Head of caudate nucleus (tissue), 42 donors: ENCODE measurements at regions not wholly inside any gene's neighbourhood (a gene's known extent, or its start where the extent isn't known, plus 50 kb on each side); places are given as distances from the start of the nearest gene placed in this dataset.
"Not testable (repeated sequence)": the region's sequence is repeated elsewhere in the genome, so short reads cannot be mapped to it uniquely, and the experiment has no call there.

Source experiments
- DNase-seq, 42 donors: peaks; one replicate each; pipeline versions ENCODE4 v3.0.0 to v3.0.0-alpha.2; 2020 to 2021; ENCODE audit warnings: mixed read lengths in 7 of 42
- intact Hi-C: fragments of 100-400 bp; cut with DNase I; formaldehyde crosslinking; loops from one replicate; pipeline ENCODE4 v1.15.0; 2022

DNA sequence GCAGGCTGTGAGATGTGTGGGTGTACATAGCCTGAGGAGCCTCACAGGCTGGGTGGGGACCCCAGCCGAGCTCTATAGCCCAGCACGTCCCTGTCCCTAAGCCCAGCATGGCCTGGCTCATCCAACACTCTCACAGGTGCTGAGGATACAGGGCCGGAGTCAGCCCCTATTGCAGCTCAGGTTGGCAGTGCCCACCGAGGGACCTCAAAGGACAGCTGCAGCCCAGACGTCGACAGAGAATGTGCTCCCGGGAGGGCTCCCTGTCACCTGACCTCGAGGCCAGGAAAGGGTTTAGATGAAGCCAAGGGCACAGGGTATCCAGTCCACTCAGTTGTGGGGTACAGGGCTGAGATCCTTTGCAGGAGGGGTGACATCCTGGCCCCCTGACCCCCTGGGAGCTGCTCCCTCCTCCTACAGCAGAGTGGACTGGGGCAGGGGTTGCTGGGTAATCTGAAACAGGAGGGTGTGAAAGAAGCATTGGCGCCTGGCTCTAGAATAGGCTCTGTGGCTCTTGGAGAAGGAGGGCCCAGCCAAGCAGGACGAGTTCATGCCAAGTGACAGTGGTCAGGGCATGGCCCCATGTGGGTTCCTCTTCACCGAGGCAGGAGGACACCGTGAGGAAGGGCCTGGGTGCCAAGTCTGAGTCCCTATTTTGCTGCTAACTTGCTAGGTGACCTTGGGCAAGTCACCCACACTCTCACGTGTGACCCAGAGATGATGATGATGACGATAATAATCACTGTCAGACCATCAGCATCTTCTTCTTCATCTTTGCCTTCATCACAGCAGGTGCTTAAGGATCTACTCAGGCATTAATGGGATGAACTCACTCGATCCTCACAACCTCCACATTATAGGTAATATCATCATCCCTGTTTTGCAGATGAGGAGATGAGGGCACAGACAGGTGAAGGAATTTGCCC lies 68.0 kb downstream of the RMI2 start:
- DNase-seq = no peak
- intact Hi-C loops = no loop called here

DNA sequence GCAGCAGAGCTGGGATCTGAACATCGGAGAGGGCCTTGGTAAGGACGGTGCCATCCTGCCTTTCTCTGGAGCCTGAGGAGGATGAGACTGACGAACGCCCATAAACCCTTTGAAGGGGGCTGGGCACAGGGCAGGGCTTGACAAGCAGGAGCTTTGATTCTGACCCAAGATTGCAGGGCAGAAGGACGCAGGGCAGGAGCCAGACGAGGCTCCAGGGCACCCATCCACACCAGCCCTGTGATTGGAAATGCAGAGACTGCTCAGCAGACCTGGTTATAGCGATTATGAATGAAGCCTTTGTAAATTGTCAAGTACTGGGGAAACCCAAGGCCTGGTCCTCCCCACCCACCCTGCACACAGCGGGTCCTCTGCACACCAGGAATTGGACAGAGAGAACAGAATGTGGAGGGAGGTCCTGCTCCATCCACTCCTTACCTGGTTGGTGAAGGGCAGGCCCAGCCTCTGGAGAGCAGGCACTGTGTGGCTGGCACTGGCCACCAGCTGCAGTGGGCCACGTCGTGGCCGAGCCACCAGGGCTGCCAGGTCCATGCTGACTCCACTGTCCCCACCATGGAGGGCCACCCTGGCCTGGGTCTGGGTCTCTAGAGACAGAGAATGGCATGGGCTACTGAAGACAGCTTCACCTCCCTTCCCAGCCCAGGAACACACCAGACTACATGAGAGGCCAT lies 68.8 kb downstream of the RMI2 start:
- DNase-seq = no peak
- intact Hi-C loops = no loop called here

DNA sequence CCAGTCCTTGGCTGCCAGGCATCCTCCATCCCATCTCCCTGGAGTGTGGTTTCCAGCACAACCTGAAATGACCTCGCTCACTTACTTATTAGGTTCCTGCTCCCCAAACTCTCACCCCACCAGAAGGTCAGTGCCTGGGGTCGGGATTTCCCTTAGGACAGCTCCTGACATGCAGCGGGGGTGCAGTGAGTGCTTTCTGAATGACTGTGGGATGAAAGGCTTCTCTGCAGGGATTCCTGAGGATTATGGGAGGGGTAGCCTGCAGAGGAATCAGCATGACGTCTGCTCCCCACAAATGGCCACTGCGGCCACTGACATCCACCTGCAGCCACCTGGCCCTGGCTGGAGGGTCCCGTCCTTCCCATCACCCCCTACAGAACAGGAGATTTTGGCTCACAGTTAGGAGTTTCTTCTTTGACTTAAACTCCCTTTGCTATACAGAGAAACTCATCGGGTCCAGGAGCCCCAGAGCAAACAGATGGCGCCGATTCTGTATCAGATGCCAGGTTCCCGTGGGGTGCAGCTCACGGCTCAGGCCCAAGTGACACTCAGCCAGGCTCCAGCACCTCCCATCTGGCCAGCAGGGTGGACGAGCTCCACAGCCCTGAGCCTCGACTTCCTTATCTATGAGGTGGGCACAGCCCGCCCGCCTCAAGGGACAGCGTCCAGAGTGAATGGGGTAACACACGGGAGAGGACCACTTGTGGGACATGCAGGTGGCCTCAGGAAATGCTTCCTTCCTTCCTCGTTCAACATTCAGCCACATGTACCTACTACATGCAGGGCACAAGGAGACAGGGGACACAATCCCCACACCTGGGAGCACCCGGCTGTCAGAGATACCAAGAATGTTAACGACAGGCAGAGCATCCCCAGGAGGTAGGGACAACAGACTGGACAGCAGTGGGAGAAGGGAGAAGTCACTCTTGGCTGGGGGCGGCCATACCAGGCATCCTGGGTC lies 69.8 kb downstream of the RMI2 start:
- no peak for DNase-seq
- intact Hi-C loops = no loop called here

DNA sequence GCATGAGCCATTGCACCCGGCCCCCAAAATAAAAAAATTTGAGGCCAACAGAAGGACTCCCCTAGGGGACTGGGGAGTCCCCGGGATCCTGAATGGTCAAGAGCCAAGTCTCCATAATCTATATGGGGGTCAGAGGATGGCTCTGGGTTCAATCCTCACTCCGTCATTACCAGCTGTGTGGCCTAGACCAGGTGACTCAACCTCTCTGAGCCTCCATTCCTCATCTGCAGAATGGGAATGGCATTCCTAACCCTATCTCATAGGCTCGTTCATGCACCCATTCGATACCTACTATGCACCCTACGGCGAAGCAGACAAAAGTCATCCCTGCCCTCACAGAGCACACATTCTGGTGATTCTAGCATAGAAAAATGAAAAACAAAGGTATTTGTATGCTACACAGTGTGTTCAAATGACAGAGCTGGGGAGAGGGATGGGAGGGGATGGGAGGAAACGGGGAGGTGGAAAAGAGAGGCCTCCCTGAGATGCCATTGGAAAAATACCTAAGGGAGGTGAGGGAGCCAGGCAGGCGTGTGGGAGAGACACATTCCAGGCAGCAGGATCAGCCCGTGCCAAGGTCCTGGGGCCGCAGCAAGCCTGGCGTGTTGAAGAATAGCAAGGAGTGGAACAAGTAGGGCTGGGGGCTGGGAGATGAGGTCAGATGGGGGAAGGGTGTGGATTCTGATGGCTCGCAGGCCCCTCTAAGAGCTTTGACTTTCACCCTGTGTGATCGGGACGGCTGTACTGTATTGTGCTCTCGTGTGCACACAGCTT lies 71.2 kb downstream of the RMI2 start:
- intact Hi-C loops = no loop called here
- no peak for DNase-seq

DNA sequence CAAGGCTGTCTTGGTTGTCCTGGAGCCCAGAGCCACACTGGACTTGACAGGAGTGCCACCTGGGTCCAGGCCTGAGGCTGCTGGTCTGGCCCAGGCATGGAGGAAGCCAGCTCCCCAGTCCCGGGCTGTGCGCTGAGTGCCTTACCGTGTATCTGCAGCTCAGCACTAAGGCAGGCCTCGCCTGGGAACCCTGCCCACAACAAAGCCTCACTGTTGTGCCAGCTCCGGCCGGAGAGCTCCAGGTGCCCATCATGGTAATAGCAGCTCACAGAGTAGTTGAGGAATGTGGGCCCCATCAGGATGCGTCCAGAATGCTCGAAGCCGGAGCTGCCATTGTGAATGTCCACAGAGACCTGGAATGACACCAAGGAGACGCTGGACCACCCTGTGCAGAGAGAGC lies 72.2 kb downstream of the RMI2 start:
- intact Hi-C loops = no loop called here
- peak in 1 of 42 donors; percentile 33 for DNase-seq

DNA sequence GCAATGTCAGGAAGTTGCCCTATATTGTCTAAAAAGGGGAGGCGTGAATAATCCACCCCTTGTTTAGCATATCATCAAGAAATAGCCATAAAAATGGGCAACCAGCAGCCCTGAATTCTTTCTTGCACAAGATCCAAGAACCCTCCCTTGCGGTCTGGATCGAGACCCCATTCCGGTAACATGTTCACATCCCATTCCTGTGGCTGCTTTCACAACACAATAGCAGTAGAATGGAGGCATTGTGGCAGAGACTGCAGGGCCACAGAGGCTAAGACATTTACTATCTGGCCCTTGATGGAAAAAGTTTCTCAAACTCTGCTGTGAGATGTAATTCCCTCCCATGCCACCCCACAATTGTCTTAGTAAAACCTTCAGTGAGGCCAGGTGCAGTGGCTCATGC lies 73.2 kb downstream of the RMI2 start:
- intact Hi-C loops = no loop called here
- no peak for DNase-seq

DNA sequence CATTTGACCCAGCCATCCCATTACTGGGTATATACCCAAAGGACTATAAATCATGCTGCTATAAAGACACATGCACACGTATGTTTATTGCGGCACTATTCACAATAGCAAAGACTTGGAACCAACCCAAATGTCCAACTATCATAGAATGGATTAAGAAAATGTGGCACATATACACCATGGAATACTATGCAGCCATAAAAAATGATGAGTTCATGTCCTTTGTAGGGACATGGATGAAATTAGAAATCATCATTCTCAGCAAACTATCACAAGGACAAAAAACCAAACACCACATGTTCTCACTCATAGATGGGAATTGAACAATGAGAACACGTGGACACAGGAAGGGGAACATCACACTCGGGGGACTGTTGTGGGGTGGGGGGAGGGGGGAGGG lies 74.8 kb downstream of the RMI2 start:
- intact Hi-C loops, DNase-seq: not testable (repeated sequence)

DNA sequence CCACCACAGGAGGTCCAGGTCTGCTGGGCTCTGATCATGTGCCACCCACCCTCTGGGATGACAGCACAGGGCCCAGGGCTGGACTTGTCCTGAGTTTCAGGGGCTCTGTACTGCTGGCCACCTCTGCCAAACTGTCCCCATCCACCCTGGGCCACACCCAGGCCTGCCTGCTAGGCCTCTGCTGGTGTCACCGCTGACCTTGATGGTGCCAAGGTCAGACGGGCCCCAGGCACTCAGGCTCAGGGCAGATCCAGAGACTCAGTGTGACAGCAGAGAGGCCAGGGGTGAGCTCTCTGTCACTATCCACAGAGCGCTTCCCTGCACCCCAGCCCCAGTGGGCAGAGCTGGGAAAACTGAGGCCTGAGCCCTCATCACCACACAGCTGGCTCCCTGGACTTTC lies 75.6 kb downstream of the RMI2 start:
- intact Hi-C loops = no loop called here
- DNase-seq = no peak

DNA sequence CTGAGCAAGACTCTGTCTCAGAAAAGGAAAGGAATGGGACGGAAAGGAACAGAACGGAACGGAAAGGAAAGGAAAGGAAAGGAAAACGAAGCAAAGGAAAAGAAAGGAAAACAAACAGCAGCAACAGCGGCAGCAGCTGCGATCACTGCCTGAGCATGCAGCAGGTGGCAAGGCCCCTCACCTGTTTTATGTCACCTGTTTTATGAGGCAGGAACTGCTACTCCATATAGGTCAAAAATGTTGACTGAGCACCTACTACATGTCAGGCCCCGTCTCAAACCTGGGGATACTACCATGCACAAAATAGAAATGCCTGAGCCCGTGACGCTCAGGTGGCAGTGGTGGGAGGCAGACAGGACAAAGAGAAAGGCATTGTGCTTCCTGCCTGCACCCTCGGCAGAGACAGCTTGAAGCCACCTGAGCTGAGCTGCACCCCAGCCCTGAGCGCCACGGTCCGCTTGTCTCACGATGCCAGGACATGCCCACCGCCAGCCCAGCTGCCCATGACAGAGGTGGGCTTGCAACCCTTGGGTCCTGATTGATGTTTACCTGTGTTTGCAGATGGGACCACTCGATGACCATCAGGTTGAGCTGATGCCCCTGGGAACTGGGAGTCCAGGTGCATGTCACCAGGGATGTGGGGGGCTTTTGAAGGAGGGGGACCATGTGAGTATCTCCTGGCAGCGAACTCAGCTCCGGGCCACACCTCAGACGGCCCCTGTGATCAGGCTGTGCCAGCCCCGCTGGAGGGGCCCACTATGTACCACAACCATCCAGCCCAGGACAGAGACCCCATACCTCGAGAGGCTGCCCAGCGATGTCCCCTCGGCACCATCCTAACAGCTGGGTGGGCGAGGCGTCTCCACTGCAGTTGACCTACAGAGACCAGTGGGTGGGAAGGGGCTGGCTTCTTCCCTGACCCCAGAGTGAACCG lies 77.4 kb downstream of the RMI2 start:
- intact Hi-C loops = no loop called here
- DNase-seq = no peak

DNA sequence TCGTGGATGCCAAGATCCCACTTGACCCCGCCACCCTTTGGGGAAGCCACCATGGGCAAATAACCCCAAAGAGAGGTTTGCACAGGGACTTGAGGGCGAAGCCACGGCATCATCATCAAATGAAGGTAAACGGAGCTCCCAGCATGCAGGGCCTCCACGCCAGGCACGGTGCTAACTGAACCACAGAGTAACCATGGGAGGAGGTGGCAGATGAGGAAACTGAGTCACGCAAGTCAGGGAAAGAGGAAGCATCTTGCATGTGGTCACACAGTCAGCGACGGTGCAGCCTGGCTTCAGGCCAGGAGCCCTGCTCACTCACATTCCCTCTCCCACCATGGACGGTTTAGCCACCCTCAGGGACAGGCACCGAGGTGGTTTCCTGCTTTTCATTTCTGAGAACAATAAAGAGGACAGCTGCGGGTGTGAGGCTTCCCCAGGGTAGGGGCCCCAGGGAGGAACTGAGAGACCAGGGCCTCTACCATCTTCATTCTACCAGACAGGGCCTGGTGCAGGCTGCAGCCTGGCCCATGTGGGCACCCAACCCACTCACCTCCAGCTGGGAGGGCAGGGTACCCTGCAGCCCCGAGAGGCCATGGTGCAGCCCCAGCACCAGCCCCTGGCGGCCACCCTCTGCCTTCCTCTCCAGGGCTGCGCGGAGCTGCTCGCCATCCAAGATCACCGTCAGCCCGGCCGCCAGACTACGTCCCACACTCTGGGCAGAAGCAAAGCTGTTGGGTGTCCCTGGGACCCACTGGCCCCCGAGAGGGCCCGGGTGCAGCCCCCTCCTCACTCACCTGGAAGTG lies 78.3 kb downstream of the RMI2 start:
- DNase-seq = no peak
- intact Hi-C loops = no loop called here

DNA sequence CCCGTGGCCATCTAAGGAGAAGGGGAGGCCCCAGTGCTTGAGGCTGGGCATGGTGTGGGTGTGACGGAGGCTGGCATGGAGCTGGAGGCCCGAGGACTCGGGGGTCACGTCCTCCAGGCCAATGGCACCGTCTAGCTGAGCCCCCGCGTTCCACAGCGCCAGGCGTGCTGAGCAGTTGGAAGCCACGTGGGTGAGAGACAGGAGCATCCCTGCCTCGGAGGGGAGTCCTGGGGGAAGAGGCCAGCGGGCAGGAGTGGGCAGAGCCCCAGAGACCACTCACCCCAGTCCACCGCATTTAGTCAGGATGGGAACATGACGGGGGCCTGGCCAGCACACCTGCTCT lies 78.8 kb downstream of the RMI2 start:
- no peak for DNase-seq
- intact Hi-C loops = no loop called here

DNA sequence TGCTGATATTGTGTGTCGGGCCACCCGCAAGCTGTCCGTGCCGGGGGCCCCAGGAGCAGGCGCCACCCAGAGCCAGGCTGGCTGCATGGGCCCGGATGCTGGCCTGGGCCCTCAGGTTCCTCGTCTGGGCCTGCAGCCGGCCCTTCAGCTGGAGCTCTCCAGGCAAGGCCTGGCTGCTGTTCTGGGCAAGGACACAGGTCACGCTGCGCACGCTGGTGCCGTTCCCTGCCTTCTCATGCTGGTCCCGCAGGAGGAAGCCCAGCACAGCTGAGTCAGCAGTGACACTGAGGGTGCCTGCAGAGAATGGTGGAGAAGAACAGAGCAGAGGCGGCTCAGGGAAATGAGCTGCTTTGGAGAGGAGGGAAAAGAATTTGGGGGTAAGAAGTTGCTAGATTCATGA lies 79.9 kb downstream of the RMI2 start:
- peak in 14 of 42 donors; percentile 23 to 77 (median 52) for DNase-seq
- intact Hi-C loops = no loop called here

DNA sequence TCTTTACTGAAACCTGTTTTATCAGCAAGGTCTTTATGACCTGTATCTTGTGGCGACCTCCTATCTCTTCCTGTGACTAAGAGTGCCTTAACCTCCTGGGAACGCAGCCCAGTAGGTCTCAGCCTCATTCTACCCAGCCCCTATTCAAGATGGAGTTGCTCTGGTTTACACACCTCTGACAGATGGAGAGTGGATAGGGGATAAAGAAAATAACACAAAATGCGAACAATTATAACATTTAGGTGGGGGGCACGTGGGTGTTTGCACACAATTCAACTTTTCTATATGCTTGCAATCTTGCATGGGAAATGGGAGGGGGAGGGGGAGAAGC lies 83.3 kb downstream of the RMI2 start:
- no peak for DNase-seq
- intact Hi-C loops = no loop called here

DNA sequence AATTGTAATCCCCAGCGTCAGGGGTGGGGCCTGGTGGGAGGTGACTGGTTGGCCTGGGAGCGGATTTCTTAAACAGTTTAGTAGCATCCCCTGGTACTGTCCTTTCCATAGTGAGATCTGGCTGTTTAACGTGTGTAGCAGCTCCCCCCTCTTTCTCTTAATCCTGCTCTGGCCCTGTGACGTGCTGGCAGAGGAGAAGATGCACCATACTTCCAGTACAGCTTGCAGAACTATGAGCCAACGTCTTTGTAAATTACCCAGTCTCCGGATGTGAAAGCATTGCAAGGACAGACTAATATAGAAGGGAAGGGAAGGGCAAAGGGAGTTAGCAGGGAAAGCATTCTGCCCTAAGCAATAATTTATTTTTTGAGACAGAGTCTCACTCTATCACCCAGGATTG lies 83.9 kb downstream of the RMI2 start:
- intact Hi-C loops = no loop called here
- no peak for DNase-seq

DNA sequence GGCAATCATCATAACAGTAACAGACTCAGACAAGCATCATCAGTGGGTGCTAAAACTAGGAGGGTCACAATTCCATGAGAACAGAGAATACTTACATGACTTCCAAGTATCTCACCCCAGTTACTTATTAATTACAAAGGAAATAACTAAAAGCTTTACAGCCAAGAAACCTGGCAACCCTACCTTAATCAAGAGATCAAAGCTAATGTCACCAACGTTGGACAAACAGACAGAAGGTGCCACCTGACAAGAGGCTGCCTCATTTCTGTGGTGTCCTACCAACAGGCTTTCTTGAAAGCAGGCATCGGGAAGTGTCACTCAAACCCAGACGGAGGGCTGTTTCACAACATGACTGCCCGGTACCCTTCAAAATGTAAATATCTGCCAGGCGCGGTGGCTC lies 84.6 kb downstream of the RMI2 start:
- no peak for DNase-seq
- intact Hi-C loops = no loop called here

DNA sequence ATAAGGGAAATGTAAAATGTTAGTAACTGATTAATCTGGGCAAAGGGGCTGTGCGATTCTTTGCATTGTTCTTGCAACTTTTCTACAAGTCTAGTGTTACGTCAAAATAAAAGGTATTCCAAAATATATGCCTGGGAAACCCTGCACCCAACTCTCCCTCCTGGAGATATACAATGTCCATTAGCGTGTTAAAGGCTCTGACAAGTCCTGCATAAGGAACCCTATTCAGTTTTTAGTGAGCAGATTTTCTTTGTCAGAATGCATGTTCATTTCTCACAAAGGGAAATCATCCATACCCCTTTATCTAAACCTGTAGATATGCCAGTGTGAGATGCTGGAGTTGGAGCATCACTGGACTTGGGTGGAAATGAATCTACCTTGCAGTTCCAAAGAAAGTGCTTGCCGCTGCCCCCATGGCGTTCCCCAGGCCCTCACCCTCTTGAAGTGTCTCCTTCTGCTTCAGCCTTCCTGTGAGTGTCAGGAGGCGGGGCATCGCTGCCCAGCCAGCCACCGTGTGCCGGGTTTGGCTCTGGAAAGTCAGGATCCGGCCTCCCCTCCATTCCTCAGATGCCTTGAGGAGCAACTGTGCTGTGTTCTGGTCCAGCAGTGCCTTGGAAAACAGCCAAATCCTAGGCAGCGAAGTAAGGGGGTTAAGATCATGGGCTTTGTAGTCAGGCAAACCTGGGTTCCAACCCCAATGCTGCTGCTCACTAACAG lies 85.5 kb downstream of the RMI2 start:
- intact Hi-C loops = no loop called here
- no peak for DNase-seq
